ENCODE measurements at regions not wholly inside any gene's neighbourhood (a gene's known extent, or its start where the extent isn't known, plus 50 kb on each side); places are given as distances from the start of the nearest gene placed in this dataset.
A peak's percentile ranks its signal among the peaks of the same experiment; 100 is the strongest.

- CTCF ChIA-PET, result interaction anchor here (0.6 to 4.8 kb wide), 3 partner anchors 9 to 14 kb away, joined by 3 to 50 read pairs (median 10); no protein-coding TSS in a partner anchor
- POLR2A ChIA-PET, result no interaction called here
- TF ChIP-seq CTCF (IDR thresholded peaks at IDR 0.05; ENCODE audit: control extremely low read depth, extremely low read depth, low read depth, missing control alignments), result no peak
- no peak for DNase-seq (ENCODE audit: extremely low spot score)
Measured at GRCh38 chr12:27382924-27383323, 50.3 kb downstream of the BMAL2 start.

- peak; percentile 77 for DNase-seq (ENCODE audit: extremely low spot score)
- POLR2A ChIA-PET, result no interaction called here
- CTCF ChIA-PET, result interaction anchor here (0.8 to 4.8 kb wide), 27 partner anchors 8 to 405 kb away, joined by 3 to 50 read pairs (median 4); no protein-coding TSS in a partner anchor
- peak; percentile 82 for TF ChIP-seq CTCF (IDR thresholded peaks at IDR 0.05; ENCODE audit: control extremely low read depth, extremely low read depth, low read depth, missing control alignments)
Measured at GRCh38 chr12:27383429-27384260, 51.0 kb downstream of the BMAL2 start.

GRCh38 chr12:27384261-27384590 lies 51.6 kb downstream of the BMAL2 start:
- ChIA-PET CTCF (interaction anchor here (0.8 to 4.8 kb wide), 31 partner anchors 9 to 405 kb away, joined by 3 to 50 read pairs (median 4); no protein-coding TSS in a partner anchor), POLR2A (no interaction called here)
- TF ChIP-seq CTCF (IDR thresholded peaks at IDR 0.05; ENCODE audit: control extremely low read depth, extremely low read depth, low read depth, missing control alignments), result no peak
- DNase-seq (ENCODE audit: extremely low spot score), result no peak

- ChIA-PET CTCF (interaction anchor here (1.2 to 4.8 kb wide), 7 partner anchors 8 to 55 kb away, joined by 3 to 50 read pairs (median 14); no protein-coding TSS in a partner anchor), POLR2A (no interaction called here)
- DNase-seq (ENCODE audit: extremely low spot score), result no peak
- no peak for TF ChIP-seq CTCF (IDR thresholded peaks at IDR 0.05; ENCODE audit: control extremely low read depth, extremely low read depth, low read depth, missing control alignments)
Measured at GRCh38 chr12:27385766-27386564, 53.3 kb downstream of the BMAL2 start.

- no peak for TF ChIP-seq CTCF (IDR thresholded peaks at IDR 0.05; ENCODE audit: control extremely low read depth, extremely low read depth, low read depth, missing control alignments)
- CTCF ChIA-PET, result interaction anchor here (1.0 to 3.5 kb wide), 6 partner anchors 9 to 434 kb away, joined by 3 to 20 read pairs (median 4); no protein-coding TSS in a partner anchor
Measured at GRCh38 chr12:27387473-27387872, 54.8 kb downstream of the BMAL2 start.

GRCh38 chr12:27388650-27389049 lies 56.0 kb downstream of the BMAL2 start:
- no peak for DNase-seq (ENCODE audit: extremely low spot score)
- TF ChIP-seq CTCF (IDR thresholded peaks at IDR 0.05; ENCODE audit: control extremely low read depth, extremely low read depth, low read depth, missing control alignments), result no peak
- CTCF ChIA-PET, result interaction anchor here (1.2 to 1.7 kb wide), 4 partner anchors 8 to 46 kb away, joined by 3 to 4 read pairs (median 3); no protein-coding TSS in a partner anchor
- POLR2A ChIA-PET, result no interaction called here

More at GRCh38 chr12:27387473-27387872, 54.8 kb downstream of the BMAL2 start:
- no peak for DNase-seq (ENCODE audit: extremely low spot score)
- POLR2A ChIA-PET, result interaction anchor here (0.6 to 1.1 kb wide), 2 partner anchors 18 to 137 kb away, joined by 3 to 4 read pairs; partner anchors contain the start of gene PPFIBP1
